Stomach (tissue), 4 donors: ENCODE measurements at regions not wholly inside any gene's neighbourhood (a gene's known extent, or its start where the extent isn't known, plus 50 kb on each side); places are given as distances from the start of the nearest gene placed in this dataset.
A peak's percentile ranks its signal among the peaks of the same experiment; 100 is the strongest.

Experiments used
- CTCF ChIP-seq, 7 experiments: fragments of 450-650 bp in 4 of 7; fragments of 200-600 bp in 3 of 7; sonication (generic) in 3 of 7; IDR thresholded peaks; one replicate each; pipeline ENCODE4 v1.5.1; 2016 to 2019; ENCODE audit warnings: antibody characterized with exemption in 7 of 7, control low read depth in 2 of 7, mild to moderate bottlenecking in 1 of 7
- POLR2A ChIP-seq, 4 donors: fragments of 450-650 bp; IDR thresholded peaks; one replicate each; pipeline ENCODE4 v1.6.1; 2016; ENCODE audit warnings: antibody characterized with exemption in 4 of 4, control low read depth in 2 of 4, mild to moderate bottlenecking in 1 of 4, moderate library complexity in 1 of 4
- POLR2AphosphoS5 ChIP-seq, 3 donors: sonication (generic); formaldehyde crosslinking; IDR thresholded peaks; one replicate each; pipeline ENCODE4 v1.6.1; 2016; ENCODE audit warnings: antibody characterized with exemption in 3 of 3

GRCh38 chr4:123661080-123661737 is 264.6 kb downstream of the SPRY1 start:
- peak in 5 of 7 experiments; percentile 12 to 58 (median 45) for TF ChIP-seq CTCF (IDR thresholded peaks at IDR 0.05)
- no peak for TF ChIP-seq POLR2AphosphoS5 (IDR thresholded peaks at IDR 0.05)
- no peak for TF ChIP-seq POLR2A (IDR thresholded peaks at IDR 0.05)
